GM11168 (cell line): ENCODE measurements at regions not wholly inside any gene's neighbourhood (a gene's known extent, or its start where the extent isn't known, plus 50 kb on each side); places are given as distances from the start of the nearest gene placed in this dataset.
"Not testable (repeated sequence)": the region's sequence is repeated elsewhere in the genome, so short reads cannot be mapped to it uniquely, and the experiment has no call there.

Experiments
- in situ Hi-C: fragments of 300-500 bp; cut with MboI; formaldehyde crosslinking; loops from one replicate; pipeline ENCODE4 v1.12.0; 2022; ENCODE audit warnings: low sequenced_read_pairs; ENCODE audit not compliant: unreplicated experiment

DNA sequence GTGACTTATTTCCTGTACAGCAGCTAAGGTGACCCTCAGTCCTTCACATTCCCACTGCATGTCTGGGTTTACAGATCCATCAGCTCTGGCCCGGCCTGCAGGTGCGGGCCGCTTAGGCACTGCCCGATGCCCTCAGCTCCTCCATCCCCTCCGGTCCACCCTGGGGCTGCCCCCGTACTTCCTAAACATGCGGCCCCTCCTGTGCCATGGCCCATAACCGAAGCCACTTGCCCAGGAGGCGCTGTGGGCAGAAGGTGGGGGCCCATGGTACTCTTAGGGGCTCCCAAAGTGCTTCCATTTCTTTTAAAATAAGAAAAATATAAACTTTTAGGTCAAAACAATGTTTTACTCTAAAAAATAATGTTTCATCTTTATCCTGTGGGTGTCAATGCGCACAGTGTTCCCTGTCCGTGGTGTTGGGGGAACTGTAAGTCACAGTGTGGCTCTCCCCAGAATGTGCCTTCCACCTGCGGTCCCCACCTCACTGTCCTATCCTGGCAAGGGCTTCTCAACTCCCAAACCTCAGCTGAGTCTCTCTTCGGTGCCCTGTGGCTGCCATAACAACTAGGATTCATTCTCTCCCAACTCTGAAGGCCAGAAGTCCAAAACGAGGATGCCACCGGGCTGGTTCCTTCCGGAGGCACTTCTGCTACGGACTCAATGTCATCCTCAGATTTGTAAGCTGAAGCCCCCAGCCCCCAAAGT is 132.7 kb upstream of the LPCAT1 start:
- in situ Hi-C loops: no loop called here

GRCh38 chr5:1655496-1656270 is 131.9 kb upstream of the LPCAT1 start:
- in situ Hi-C loops: no loop called here

GRCh38 chr5:1654786-1655495 is 131.2 kb upstream of the LPCAT1 start:
- in situ Hi-C loops: no loop called here

DNA sequence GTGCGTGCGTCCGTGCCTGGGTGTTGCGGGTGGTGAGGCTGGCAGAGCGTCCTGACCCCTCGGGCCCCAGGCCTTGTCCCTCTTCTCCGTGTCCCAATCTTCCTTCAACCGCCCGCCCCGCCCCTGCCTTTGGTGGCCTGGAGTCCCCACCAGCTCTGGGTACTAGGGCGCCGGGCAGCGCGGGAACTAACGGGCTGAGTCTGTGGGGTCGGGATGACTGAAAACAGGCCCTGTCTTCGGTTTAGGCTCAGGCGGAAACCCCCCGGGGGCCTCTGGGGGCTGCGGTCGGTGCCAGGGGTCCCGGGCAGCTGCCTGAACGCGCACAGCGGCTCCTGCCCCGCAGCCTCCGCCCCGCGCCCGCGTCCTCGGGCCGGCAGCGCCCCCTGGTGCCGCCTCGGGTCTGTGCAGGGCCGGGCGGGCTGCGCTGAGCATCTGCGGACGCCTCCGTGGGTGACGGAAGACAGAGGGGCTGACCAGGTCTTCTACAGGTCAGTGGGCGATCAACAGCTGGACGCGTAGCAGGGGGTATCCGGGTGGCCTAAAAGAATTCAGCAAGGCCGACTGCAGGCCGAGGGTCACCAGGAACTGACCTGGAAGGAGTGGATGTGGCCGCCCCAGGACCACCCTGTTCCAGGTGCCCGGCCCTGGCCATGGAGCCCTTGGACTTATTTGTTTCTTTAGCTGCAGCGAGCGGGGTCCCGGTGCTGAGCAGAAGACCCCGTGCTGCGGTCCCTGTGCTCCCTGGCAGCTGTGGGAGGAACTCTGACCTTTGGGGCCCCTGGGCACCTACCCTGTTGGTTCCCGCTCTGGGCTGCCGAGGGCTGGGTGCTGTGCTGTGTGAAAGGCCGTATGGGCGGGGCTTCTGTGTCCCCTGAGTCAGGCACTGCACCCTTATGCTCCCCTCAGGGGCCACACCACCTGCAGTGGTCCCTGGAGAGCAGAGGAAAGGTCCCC is 130.2 kb upstream of the LPCAT1 start:
- in situ Hi-C loops: not testable (repeated sequence)

DNA sequence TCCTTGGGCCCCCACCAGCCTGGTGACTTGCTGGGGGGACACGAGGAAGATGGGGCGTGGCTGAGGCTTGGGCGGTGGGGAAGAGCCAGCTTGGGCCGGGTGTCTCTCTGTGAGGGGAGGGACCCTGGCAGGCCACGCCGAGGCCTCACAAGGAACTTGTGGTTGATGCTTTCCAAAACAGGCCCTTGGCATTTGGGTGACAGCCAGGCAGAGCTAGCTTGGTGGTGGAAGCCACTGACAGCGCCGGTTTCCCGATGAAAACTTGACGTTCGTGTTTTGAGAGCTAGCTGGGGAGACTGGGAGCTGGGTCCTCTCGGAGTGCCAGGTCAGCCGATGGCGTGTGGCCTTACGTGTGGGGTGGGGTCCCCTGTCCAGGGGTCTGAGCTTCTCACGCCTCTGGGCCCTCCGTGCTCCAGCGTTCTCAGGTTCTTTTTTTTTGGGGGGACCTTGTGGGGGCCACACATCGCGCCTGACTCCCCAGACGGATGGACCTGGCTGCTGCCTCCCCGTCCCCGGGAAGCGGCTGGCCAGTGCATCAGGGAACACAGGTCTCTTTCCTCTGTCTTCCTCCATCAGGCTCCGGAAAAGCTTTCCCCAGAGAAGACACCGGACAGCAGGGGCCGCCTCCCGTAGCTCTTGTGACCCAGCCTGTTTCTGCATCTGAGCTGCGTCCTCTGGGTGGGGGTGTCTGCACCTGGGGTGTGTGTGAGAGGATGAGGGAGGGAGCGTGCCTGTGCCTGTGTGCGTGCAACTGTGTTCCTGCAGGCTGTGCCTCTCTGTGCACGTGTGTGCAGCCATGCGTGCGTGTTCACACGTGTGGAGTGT is 129.3 kb upstream of the LPCAT1 start:
- in situ Hi-C loops: no loop called here

GRCh38 chr5:1651971-1652872 is 128.5 kb upstream of the LPCAT1 start:
- in situ Hi-C loops: no loop called here

- in situ Hi-C loops: no loop called here
These were observed 127.5 kb upstream of the LPCAT1 start for GRCh38 chr5:1651250-1651649.

DNA sequence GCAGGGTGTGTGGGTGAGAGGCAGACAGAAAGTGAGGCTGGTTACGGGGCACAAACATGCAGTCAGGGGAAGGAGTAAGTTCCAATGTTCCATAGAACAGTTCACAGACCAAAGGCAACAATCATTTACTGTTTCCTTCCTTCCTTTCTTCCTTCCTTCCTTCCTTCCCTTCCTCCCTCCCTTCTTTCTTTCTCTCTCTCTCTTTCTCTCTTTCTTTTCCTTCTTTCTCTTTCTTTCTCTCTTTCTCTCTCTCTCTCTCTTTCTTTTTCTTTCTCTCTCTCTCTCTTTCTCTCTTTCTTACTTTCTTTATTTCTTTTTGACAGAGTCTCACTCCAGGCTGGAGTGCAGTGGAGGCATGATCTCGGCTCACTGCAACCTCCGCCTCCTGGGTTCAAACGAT is 125.8 kb upstream of the LPCAT1 start:
- in situ Hi-C loops: loop anchor here (10.0 to 25.0 kb wide), 2 partner anchors 165 to 262 kb away; no protein-coding TSS in a partner anchor

DNA sequence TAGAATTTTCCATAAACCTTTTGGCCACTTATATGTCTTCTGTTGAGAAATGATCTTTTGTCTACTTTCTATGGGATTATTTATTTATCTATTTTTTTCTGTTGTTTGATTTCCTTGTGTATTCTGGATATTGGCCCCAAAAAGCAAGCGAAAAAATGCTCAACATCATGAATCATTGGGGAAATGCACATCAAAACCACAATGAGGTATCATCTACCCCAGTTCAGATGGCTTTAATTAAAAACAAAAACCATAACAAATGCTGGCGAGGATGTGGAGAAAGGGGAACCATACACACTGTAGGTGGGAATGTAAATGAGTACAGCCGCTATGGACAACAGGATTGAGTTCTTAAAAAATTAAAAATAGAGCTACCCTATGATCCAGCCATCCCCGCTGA is 125.0 kb upstream of the LPCAT1 start:
- in situ Hi-C loops: loop anchor here (10.0 to 25.0 kb wide), 2 partner anchors 164 to 262 kb away; no protein-coding TSS in a partner anchor

GRCh38 chr5:1647580-1647979 is 123.8 kb upstream of the LPCAT1 start:
- in situ Hi-C loops: loop anchor here (10.0 to 25.0 kb wide), 2 partner anchors 163 to 260 kb away; no protein-coding TSS in a partner anchor

DNA sequence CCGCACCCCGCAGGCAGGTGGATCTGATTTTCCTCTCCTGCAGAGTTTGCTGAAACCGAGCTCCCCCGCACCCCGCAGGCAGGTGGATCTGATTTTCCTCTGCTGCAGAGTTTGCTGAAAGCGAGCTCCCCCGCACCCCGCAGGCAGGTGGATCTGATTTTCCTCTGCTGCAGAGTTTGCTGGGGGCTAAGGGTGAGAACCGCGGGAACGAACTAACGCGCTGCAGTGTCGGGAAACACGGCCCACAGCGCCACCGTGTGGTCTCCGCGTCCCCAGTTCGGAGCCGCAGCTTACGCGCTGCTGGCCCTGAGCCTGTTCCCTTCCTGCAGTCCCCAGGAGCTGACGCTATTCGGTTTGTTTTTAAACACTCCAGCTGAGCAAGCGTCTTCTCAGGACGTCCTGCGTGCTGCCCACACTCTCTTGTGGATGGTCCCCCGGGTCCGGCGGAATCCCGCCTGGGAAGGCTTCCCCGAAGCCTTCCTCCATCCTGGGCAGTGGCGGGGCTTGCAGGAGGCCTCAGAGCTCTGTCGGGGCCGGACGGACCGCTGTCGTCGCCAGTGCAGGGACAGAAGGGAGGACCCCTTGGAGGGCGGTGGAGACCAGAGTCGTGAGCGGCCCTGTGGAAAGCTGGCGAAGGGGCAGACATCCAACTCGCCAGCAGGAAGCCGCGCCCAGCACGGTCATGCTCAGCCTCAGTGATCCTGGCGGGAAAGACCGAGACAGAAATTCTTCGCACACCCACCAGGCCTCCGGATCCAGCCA is 121.2 kb upstream of the LPCAT1 start:
- in situ Hi-C loops: loop anchor here (5.0 to 25.0 kb wide), 3 partner anchors 160 to 478 kb away; no protein-coding TSS in a partner anchor

DNA sequence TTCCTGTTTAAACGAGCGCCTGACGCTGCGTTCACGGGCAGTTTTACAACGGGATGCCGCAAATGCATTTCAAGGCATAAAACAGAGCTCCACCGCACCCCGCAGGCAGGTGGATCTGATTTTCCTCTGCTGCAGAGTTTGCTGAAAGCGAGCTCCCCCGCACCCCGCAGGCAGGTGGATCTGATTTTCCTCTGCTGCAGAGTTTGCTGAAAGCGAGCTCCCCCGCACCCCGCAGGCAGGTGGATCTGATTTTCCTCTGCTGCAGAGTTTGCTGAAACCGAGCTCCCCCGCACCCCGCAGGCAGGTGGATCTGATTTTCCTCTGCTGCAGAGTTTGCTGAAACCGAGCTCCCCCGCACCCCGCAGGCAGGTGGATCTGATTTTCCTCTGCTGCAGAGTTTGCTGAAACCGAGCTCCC is 120.6 kb upstream of the LPCAT1 start:
- in situ Hi-C loops: loop anchor here (5.0 to 25.0 kb wide), 3 partner anchors 160 to 477 kb away; no protein-coding TSS in a partner anchor

DNA sequence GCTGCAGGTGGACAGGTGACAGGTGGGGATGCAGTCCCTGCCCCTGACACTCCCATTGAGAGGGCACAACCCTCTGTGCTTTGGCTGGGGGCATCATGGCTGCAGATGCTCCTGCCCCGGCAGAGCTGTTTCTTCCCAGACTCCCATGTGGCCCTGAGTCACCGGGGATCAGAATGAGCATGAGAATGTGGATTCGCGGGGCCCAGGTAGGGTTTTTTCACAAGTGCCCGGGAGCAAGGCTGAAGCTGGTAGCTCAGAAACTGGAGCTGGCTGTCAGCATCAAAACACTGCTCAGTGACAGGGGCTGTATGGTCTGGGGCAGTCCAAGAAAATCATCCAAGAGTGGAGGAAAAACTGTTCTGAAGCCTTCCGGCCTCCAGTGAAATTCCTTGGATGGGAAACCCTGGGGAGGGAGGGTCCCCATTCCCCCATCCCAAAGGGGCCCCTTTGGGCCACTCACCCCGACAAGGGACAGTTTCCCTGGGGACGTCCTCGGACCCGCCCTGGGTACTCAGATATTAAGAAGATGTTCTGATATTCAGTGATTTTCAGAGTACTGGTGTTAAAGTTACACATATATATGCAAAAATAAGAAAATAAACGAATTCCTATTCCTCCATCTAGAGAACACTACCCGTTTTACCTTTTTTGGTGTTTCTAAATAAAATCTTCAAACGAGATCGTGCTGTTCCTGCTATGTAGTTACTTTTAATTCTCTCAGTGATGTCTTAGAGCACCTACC is 120.1 kb upstream of the LPCAT1 start:
- in situ Hi-C loops: loop anchor here (5.0 to 25.0 kb wide), 3 partner anchors 159 to 477 kb away; no protein-coding TSS in a partner anchor

- in situ Hi-C loops: loop anchor here (5.0 to 25.0 kb wide), 3 partner anchors 158 to 475 kb away; no protein-coding TSS in a partner anchor
These were observed 118.9 kb upstream of the LPCAT1 start for GRCh38 chr5:1642621-1643061.

DNA sequence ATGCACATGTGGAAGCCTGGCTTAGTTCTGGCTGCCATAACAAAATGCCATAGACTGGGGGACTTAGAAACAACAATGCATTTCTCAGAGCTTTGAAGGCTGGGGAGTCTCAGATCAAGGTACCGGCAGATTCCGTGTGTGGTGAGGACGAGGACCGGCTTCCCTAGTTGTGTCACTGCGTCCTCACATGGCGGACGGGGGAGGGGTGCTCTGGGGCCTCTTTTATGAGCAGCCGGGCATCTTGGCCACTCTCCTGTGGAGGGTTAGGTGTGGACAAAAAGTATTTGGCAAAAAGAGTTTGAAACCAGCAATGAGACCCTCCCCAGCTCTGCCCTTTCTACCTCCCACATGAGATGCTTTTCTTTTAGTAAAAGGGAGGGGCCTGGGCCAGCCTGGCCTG is 118.5 kb upstream of the LPCAT1 start:
- in situ Hi-C loops: loop anchor here (5.0 to 25.0 kb wide), 3 partner anchors 157 to 475 kb away; no protein-coding TSS in a partner anchor
